AG10803 (cell line): ENCODE measurements at regions not wholly inside any gene's neighbourhood (a gene's known extent, or its start where the extent isn't known, plus 50 kb on each side); places are given as distances from the start of the nearest gene placed in this dataset.

Experiments
- DNase-seq: peaks from one replicate; pipeline ENCODE4 v3.0.0; 2010; ENCODE audit warnings: low read depth
- H3K4me3 ChIP-seq: 2 replicates; pipeline ENCODE4 v1.5.1; 2011; ENCODE audit warnings: mild to moderate bottlenecking, low read length, control low read depth
- CTCF ChIP-seq: conservative IDR thresholded peaks from 2 replicates; pipeline ENCODE4 v1.5.1; 2011; ENCODE audit warnings: mild to moderate bottlenecking, low read length, control low read depth, inconsistent platforms

DNA sequence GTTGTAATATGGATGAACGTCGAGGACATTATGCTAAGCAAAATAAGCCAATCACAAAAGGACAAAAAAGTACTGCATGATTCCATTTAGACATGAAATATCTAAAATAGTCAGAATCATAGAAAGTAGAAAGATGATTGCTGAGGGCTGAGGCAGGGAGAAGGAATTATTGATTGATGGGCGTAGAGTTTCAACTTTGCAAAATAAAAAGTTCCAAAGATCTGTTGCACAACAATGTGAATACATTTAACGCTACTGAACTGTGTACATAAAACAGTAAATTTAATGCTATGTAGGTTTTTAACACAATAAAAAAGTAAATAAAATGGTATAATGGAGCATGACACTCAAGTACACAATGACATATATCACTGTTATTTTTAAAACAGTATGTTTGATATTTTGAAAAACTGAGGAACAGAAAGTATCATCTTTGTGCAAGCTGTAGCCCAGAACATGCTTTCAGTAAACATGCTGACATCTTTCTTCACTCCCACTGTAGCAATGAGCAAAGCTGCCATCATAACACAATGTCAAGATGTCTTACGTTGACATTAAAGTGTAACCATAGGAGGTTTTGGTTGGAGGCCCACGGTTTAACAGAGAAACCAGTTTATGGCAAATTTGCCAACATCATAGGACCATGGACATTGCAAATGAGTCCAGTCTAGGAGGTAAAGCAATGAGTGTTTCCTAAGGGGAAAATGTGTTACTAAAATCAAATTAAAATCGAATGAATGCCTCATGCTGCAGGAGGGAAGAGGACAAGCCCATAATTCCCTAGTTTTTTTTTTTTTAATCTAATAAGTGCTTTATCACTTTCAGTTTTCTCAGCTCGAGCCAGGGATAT lies 125.8 kb upstream of the SGCD start:
- DNase-seq = no peak
- no peak overlapping the region for H3K4me3 ChIP-seq
- TF ChIP-seq CTCF = no peak

DNA sequence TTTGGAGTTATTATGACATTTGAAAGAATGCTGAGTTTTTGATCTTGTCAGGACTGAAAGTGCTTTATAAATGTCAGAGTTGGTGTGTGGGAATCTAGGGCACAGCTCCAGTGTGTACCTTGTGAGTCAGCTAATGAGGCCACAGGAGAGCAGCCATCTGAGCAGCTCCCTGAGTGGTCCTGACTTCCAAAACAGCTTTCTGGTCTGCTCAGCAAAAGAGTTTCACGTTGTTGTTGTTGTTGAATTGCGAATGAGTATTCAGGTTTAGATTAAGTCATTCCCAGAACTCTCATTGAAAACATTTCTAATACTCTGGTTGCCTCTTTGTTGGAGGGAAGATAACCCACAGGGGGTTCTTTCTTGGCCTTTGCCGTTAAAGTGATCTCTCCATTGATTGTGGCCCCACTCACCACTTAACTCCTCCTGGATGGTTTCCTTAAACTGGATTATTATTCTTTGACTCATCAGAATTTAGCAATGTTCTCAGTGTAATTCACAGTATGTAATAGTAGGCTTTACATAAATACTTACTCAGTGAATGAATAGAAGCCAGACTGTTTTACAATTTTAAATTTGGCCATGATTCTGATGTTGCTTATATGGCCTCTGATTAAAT lies 125.1 kb upstream of the SGCD start:
- no peak for TF ChIP-seq CTCF
- peak; percentile 74 for DNase-seq
- no peak overlapping the region for H3K4me3 ChIP-seq

GRCh38 chr5:156208271-156208670 lies 118.7 kb upstream of the SGCD start:
- no peak overlapping the region for H3K4me3 ChIP-seq
- no peak for TF ChIP-seq CTCF
- no peak for DNase-seq

- H3K4me3 ChIP-seq = no peak overlapping the region
- TF ChIP-seq CTCF = no peak
- no peak for DNase-seq
Observed at GRCh38 chr5:156218367-156219158, 108.4 kb upstream of the SGCD start.

- H3K4me3 ChIP-seq = no peak overlapping the region
- no peak for TF ChIP-seq CTCF
- DNase-seq = no peak
Observed at GRCh38 chr5:156219483-156220005, 107.4 kb upstream of the SGCD start.

- DNase-seq = no peak
Observed at GRCh38 chr5:156221816-156222215, 105.1 kb upstream of the SGCD start.

More at GRCh38 chr5:156221816-156222215, 105.1 kb upstream of the SGCD start:
- TF ChIP-seq CTCF = no peak
- H3K4me3 ChIP-seq = no peak overlapping the region
